ENCODE measurements at regions not wholly inside any gene's neighbourhood (a gene's known extent, or its start where the extent isn't known, plus 50 kb on each side); places are given as distances from the start of the nearest gene placed in this dataset.
A peak's percentile ranks its signal among the peaks of the same experiment; 100 is the strongest.

GRCh38 chr6:159112714-159113113 lies 56.5 kb upstream of the FNDC1 start:
- Histone ChIP-seq H3K4me1 (ENCODE audit: insufficient read depth, low read length, poor library complexity, severe bottlenecking) (peaks cover 85% of the 10 kb centered on the region), H2AFZ (ENCODE audit: low read length) (no peak overlapping the region), H4K20me1 (ENCODE audit: insufficient read depth, low read length) (no peaks in the 10 kb centered on the region), H3K79me2 (ENCODE audit: insufficient read depth, low read depth, low read length) (no peaks in the 10 kb centered on the region), H3K4me2 (ENCODE audit: low read length) (no peak overlapping the region), H3K27ac (ENCODE audit: low read depth, low read length, poor library complexity, severe bottlenecking) (no peak overlapping the region), H3K9me2 (ENCODE audit: insufficient read depth, low read length) (no peaks in the 10 kb centered on the region), H3K36me3 (ENCODE audit: insufficient read depth, low read length) (no peaks in the 10 kb centered on the region), H3K4me3 (ENCODE audit: low read depth, low read length, poor library complexity, severe bottlenecking) (no peak overlapping the region), H3K9me3 (ENCODE audit: low read length) (no peaks in the 10 kb centered on the region)
- BruUV-seq (replicated peaks): no TSS peak
- CTCF ChIA-PET (ENCODE audit: unreplicated experiment): interaction anchor here (0.6 kb wide), 1 partner anchor 9 kb away, joined by 3 read pairs; no protein-coding TSS in a partner anchor
- DNase-seq (ENCODE audit: low spot score): no peak
- TF ChIP-seq CTCF (conservative IDR thresholded peaks at IDR 0.05; ENCODE audit: low read length) (no peak), EZH2phosphoT487 (IDR thresholded peaks at IDR 0.05; ENCODE audit: borderline replicate concordance, low read depth, low read length) (no peak)
- intact Hi-C loops (cut with micrococcal nuclease; ENCODE audit: unreplicated experiment): no loop called here
- POLR2A ChIA-PET: interaction anchor here (0.7 to 10.8 kb wide), 6 partner anchors 15 to 352 kb away, joined by 3 to 116 read pairs (median 3); partner anchors contain the start of gene RSPH3

- TF ChIP-seq CTCF (conservative IDR thresholded peaks at IDR 0.05; ENCODE audit: low read length) (no peak), EZH2phosphoT487 (IDR thresholded peaks at IDR 0.05; ENCODE audit: borderline replicate concordance, low read depth, low read length) (no peak)
- H3K9me2 ChIP-seq (ENCODE audit: insufficient read depth, low read length): no peaks in the 10 kb centered on the region
- H3K4me3 ChIP-seq (ENCODE audit: low read depth, low read length, poor library complexity, severe bottlenecking): no peak overlapping the region
- peaks cover 83% of the 10 kb centered on the region for H3K4me1 ChIP-seq (ENCODE audit: insufficient read depth, low read length, poor library complexity, severe bottlenecking)
- H3K79me2 ChIP-seq (ENCODE audit: insufficient read depth, low read depth, low read length): no peaks in the 10 kb centered on the region
- H2AFZ ChIP-seq (ENCODE audit: low read length): peak overlapping the region; percentile 51; the same call in 1 of the 2 replicates
- no peaks in the 10 kb centered on the region for H3K36me3 ChIP-seq (ENCODE audit: insufficient read depth, low read length)
- no TSS peak for BruUV-seq (replicated peaks)
- H3K9me3 ChIP-seq (ENCODE audit: low read length): no peaks in the 10 kb centered on the region
- H3K4me2 ChIP-seq (ENCODE audit: low read length): peak overlapping the region; percentile 93
- peak; percentile 44 for DNase-seq (ENCODE audit: low spot score)
- ChIA-PET POLR2A (interaction anchor here (0.6 to 10.8 kb wide), 3 partner anchors 17 to 269 kb away, joined by 3 to 116 read pairs (median 3); no protein-coding TSS in a partner anchor), CTCF (ENCODE audit: unreplicated experiment) (interaction anchor here (0.7 to 1.6 kb wide), 3 partner anchors 18 to 32 kb away, joined by 3 to 6 read pairs (median 3); no protein-coding TSS in a partner anchor)
- H4K20me1 ChIP-seq (ENCODE audit: insufficient read depth, low read length): no peaks in the 10 kb centered on the region
- peak overlapping the region; percentile 14 for H3K27ac ChIP-seq (ENCODE audit: low read depth, low read length, poor library complexity, severe bottlenecking)
- intact Hi-C loops (cut with micrococcal nuclease; ENCODE audit: unreplicated experiment): no loop called here
Measured at GRCh38 chr6:159110748-159111147, 58.5 kb upstream of the FNDC1 start.

GRCh38 chr6:159110013-159110412 lies 59.2 kb upstream of the FNDC1 start:
- ChIA-PET CTCF (ENCODE audit: unreplicated experiment) (interaction anchor here (0.6 to 2.7 kb wide), 5 partner anchors 17 to 99 kb away, joined by 3 to 6 read pairs (median 4); no protein-coding TSS in a partner anchor), POLR2A (interaction anchor here (0.6 to 10.8 kb wide), 12 partner anchors 11 to 107 kb away, joined by 3 to 116 read pairs (median 4); partner anchors contain the start of gene TAGAP)
- Histone ChIP-seq H3K9me2 (ENCODE audit: insufficient read depth, low read length) (no peaks in the 10 kb centered on the region), H3K79me2 (ENCODE audit: insufficient read depth, low read depth, low read length) (no peaks in the 10 kb centered on the region), H3K9me3 (ENCODE audit: low read length) (no peaks in the 10 kb centered on the region), H3K4me3 (ENCODE audit: low read depth, low read length, poor library complexity, severe bottlenecking) (no peak overlapping the region), H3K27ac (ENCODE audit: low read depth, low read length, poor library complexity, severe bottlenecking) (peak overlapping the region; percentile 97), H3K4me2 (ENCODE audit: low read length) (peak overlapping the region; percentile 93), H4K20me1 (ENCODE audit: insufficient read depth, low read length) (no peaks in the 10 kb centered on the region), H3K36me3 (ENCODE audit: insufficient read depth, low read length) (no peaks in the 10 kb centered on the region), H3K4me1 (ENCODE audit: insufficient read depth, low read length, poor library complexity, severe bottlenecking) (peaks cover 83% of the 10 kb centered on the region), H2AFZ (ENCODE audit: low read length) (peak overlapping the region; percentile 51; the same call in 1 of the 2 replicates)
- DNase-seq (ENCODE audit: low spot score): peak; percentile 60
- intact Hi-C loops (cut with micrococcal nuclease; ENCODE audit: unreplicated experiment): no loop called here
- TF ChIP-seq EZH2phosphoT487 (IDR thresholded peaks at IDR 0.05; ENCODE audit: borderline replicate concordance, low read depth, low read length) (no peak), CTCF (conservative IDR thresholded peaks at IDR 0.05; ENCODE audit: low read length) (peak; percentile 89)
- BruUV-seq (replicated peaks): no TSS peak
